Neuronal stem cell (in vitro differentiated cells): ENCODE measurements at regions not wholly inside any gene's neighbourhood (a gene's known extent, or its start where the extent isn't known, plus 50 kb on each side); places are given as distances from the start of the nearest gene placed in this dataset.
A peak's percentile ranks its signal among the peaks of the same experiment; 100 is the strongest.

Source experiments
- DNase-seq: peaks from one replicate; pipeline ENCODE4 v3.0.0-alpha.2; 2013; ENCODE audit warnings: low spot score
- H2AFZ ChIP-seq: one replicate; pipeline ENCODE4 v1.6.1; 2013; ENCODE audit warnings: mild to moderate bottlenecking, low read length, inconsistent platforms
- H2AK5ac ChIP-seq: 2 replicates; pipeline ENCODE4 v1.6.1; 2013; ENCODE audit warnings: low read depth, mild to moderate bottlenecking, inconsistent platforms, low read length, moderate library complexity, mixed read lengths
- H2BK120ac ChIP-seq: 2 replicates; pipeline ENCODE4 v1.6.1; 2013; ENCODE audit warnings: low read depth, mild to moderate bottlenecking, inconsistent platforms, low read length, moderate library complexity, mixed read lengths
- H2BK12ac ChIP-seq: one replicate; pipeline ENCODE4 v1.6.1; 2013; ENCODE audit warnings: low read length, inconsistent platforms
- H2BK15ac ChIP-seq: 2 replicates; pipeline ENCODE4 v1.6.1; 2013; ENCODE audit warnings: mild to moderate bottlenecking, low read length, inconsistent platforms, mixed read lengths
- H2BK5ac ChIP-seq: one replicate; pipeline ENCODE4 v1.6.1; 2013; ENCODE audit warnings: inconsistent platforms, mild to moderate bottlenecking, low read length, moderate library complexity
- H3K14ac ChIP-seq: one replicate; pipeline ENCODE4 v1.6.1; 2013; ENCODE audit warnings: low read length, inconsistent platforms
- H3K18ac ChIP-seq: 2 replicates; pipeline ENCODE4 v1.6.1; 2013; ENCODE audit warnings: low read length, inconsistent platforms
- H3K23ac ChIP-seq: 2 replicates; pipeline ENCODE4 v1.6.1; 2013; ENCODE audit warnings: low read depth, mild to moderate bottlenecking, mixed read lengths, low read length, inconsistent platforms; ENCODE audit not compliant: poor library complexity
- H3K27ac ChIP-seq: replicated peaks from 3 replicates; pipeline ENCODE4 v1.5.1; 2013; ENCODE audit warnings: low read length, inconsistent platforms
- H3K27me3 ChIP-seq, 3 experiments: 2 replicates each; pipeline ENCODE4 v1.6.1; 2013; ENCODE audit warnings: low read length in 3 of 3, mild to moderate bottlenecking in 2 of 3, inconsistent platforms in 1 of 3, low read depth in 1 of 3, mixed read lengths in 1 of 3, moderate library complexity in 1 of 3; ENCODE audit not compliant: control insufficient read depth in 3 of 3, insufficient read depth in 3 of 3
- H3K36me3 ChIP-seq, 2 donors: replicated peaks in 1 of 2; 2 replicates each; pipeline ENCODE4 v1.6.1; 2013; ENCODE audit warnings: low read length in 2 of 2; ENCODE audit not compliant: control insufficient read depth in 2 of 2, insufficient read depth in 2 of 2
- H3K4ac ChIP-seq: 2 replicates; pipeline ENCODE4 v1.6.1; 2013; ENCODE audit warnings: inconsistent platforms, mild to moderate bottlenecking, low read length, moderate library complexity
- H3K4me1 ChIP-seq, 2 donors: 1 replicate in 1 of 2; 2 replicates in 1 of 2; pipeline ENCODE4 v1.6.1; 2013; ENCODE audit warnings: low read length in 2 of 2, low read depth in 1 of 2; ENCODE audit not compliant: control insufficient read depth in 2 of 2, insufficient read depth in 1 of 2
- H3K4me2 ChIP-seq: one replicate; pipeline ENCODE4 v1.6.1; 2013; ENCODE audit warnings: mild to moderate bottlenecking, low read length, inconsistent platforms; ENCODE audit not compliant: insufficient read depth, poor library complexity, severe bottlenecking
- H3K4me3 ChIP-seq, 2 donors: 2 replicates each; pipeline ENCODE4 v1.5.1; 2013; ENCODE audit warnings: low read length in 2 of 2, mild to moderate bottlenecking in 2 of 2, inconsistent platforms in 1 of 2, moderate library complexity in 1 of 2
- H3K79me1 ChIP-seq: one replicate; pipeline ENCODE4 v1.6.1; 2013; ENCODE audit warnings: low read depth, mild to moderate bottlenecking, inconsistent platforms, low read length, moderate library complexity
- H3K9ac ChIP-seq: one replicate; pipeline ENCODE4 v1.6.1; 2013; ENCODE audit warnings: mild to moderate bottlenecking, low read depth, low read length, inconsistent platforms; ENCODE audit not compliant: poor library complexity
- H3K9me3 ChIP-seq, 2 donors: replicated peaks in 1 of 2; 2 replicates each; pipeline versions ENCODE3 to v1.6.1; 2013; ENCODE audit warnings: low read length in 2 of 2, mild to moderate bottlenecking in 2 of 2, inconsistent platforms in 1 of 2, low read depth in 1 of 2, mixed read lengths in 1 of 2, moderate library complexity in 1 of 2; ENCODE audit not compliant: control insufficient read depth in 2 of 2, insufficient read depth in 1 of 2
- H4K8ac ChIP-seq: one replicate; pipeline ENCODE4 v1.6.1; 2013; ENCODE audit warnings: low read depth, mild to moderate bottlenecking, inconsistent platforms, low read length, moderate library complexity
- H4K91ac ChIP-seq: one replicate; pipeline ENCODE4 v1.6.1; 2013; ENCODE audit warnings: low read length, low read depth, mild to moderate bottlenecking, inconsistent platforms; ENCODE audit not compliant: poor library complexity
- WGBS, 2 donors: extraction: QIAGEN DNeasy Blood & Tissue Kit; methylation state at CpG; one replicate each; pipeline ENCODE4 v1.1.7; 2013; ENCODE audit warnings: missing lambda C conversion rate in 2 of 2, mixed read lengths in 1 of 2; ENCODE audit not compliant: insufficient read length in 2 of 2, insufficient replicate concordance in 1 of 2; ENCODE audit errors: extremely low coverage in 2 of 2; 5-methylcytosine and 5-hydroxymethylcytosine counted together

GRCh38 chr13:86378628-86379027, 579.4 kb upstream of the SLITRK6 start:
- Histone ChIP-seq H4K8ac (no peak overlapping the region), H3K23ac (no peak overlapping the region), H3K9ac (no peak overlapping the region), H3K14ac (no peak overlapping the region), H2BK15ac (no peak overlapping the region), H2AFZ (no peak overlapping the region), H3K27me3 (no peaks in the 10 kb centered on the region), H3K9me3 (peaks cover 0 to 3% of the 10 kb centered on the region in 2 donors), H2BK12ac (no peak overlapping the region), H4K91ac (no peak overlapping the region), H3K4me2 (no peak overlapping the region), H3K4me3 (no peak overlapping the region), H3K4ac (no peak overlapping the region), H3K79me1 (no peaks in the 10 kb centered on the region), H2BK5ac (no peak overlapping the region), H3K27ac (no peak overlapping the region), H3K4me1 (no peaks in the 10 kb centered on the region), H3K36me3 (no peaks in the 10 kb centered on the region), H2AK5ac (no peak overlapping the region), H3K18ac (no peak overlapping the region), H2BK120ac (no peak overlapping the region)
- no CpG with 5 or more reads among the region's 2 CpGs for WGBS, 2 donors
- no peak for DNase-seq

DNA sequence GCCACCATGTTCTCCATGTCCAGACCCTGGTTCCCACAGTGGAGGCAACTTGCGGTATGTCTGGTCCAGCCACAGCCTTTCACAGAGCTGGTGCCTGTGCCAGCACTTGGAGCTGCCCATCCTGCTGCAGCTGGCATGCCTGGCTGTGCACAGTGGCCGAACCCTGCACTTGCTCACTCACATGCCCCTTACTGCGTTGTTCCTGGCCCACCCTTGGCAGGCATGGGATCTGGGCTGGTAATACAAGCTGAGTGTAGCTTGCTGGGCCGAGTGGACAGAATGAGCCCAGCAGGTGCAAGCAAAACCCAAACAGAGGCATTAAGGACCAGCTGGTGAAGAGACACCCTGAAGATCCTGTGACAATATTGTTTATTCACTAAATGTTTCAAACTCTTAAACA, 583.9 kb upstream of the SLITRK6 start:
- H3K4me3 ChIP-seq = no peak overlapping the region
- H3K4me1 ChIP-seq = no peaks in the 10 kb centered on the region
- H3K9me3 ChIP-seq = peaks cover 0 to 3% of the 10 kb centered on the region in 2 donors

GRCh38 chr13:86383561-86383960, 584.3 kb upstream of the SLITRK6 start:
- Histone ChIP-seq H3K79me1 (no peaks in the 10 kb centered on the region), H2BK120ac (no peak overlapping the region), H3K4me2 (no peak overlapping the region), H3K18ac (no peak overlapping the region), H3K23ac (no peak overlapping the region), H3K4ac (no peak overlapping the region), H3K9me3 (peaks cover 0 to 3% of the 10 kb centered on the region in 2 donors), H2AK5ac (no peak overlapping the region), H3K14ac (no peak overlapping the region), H3K27me3 (no peaks in the 10 kb centered on the region), H3K4me3 (no peak overlapping the region), H2AFZ (no peak overlapping the region), H4K8ac (no peak overlapping the region), H2BK12ac (no peak overlapping the region), H2BK15ac (no peak overlapping the region), H3K9ac (no peak overlapping the region), H2BK5ac (no peak overlapping the region), H3K27ac (no peak overlapping the region), H3K36me3 (no peaks in the 10 kb centered on the region), H4K91ac (no peak overlapping the region), H3K4me1 (no peaks in the 10 kb centered on the region)
- no peak for DNase-seq
- no CpG with 5 or more reads among the region's 2 CpGs for WGBS, 2 donors

More for the DNA sequence above, 583.9 kb upstream of the SLITRK6 start:
- no peaks in the 10 kb centered on the region for H3K36me3 ChIP-seq
- DNase-seq = no peak
- peak overlapping the region; percentile 94 for H3K18ac ChIP-seq
- no peak overlapping the region for H2BK120ac ChIP-seq
- H3K23ac ChIP-seq = peak overlapping the region; percentile 10
- no peak overlapping the region for H3K4ac ChIP-seq
- H2BK12ac ChIP-seq = peak overlapping the region; percentile 46
- H2BK15ac ChIP-seq = no peak overlapping the region
- H3K14ac ChIP-seq = peak overlapping the region; percentile 71
- H3K79me1 ChIP-seq = no peaks in the 10 kb centered on the region
- no peak overlapping the region for H4K8ac ChIP-seq
- H4K91ac ChIP-seq = no peak overlapping the region
- H3K9ac ChIP-seq = no peak overlapping the region
- peak overlapping the region; percentile 74 for H2AK5ac ChIP-seq
- H3K27me3 ChIP-seq = no peaks in the 10 kb centered on the region
- WGBS, 2 donors = no CpG with 5 or more reads among the region's 4 CpGs
- no peak overlapping the region for H2BK5ac ChIP-seq
- H3K27ac ChIP-seq = no peak overlapping the region
- no peak overlapping the region for H3K4me2 ChIP-seq
- no peak overlapping the region for H2AFZ ChIP-seq

DNA sequence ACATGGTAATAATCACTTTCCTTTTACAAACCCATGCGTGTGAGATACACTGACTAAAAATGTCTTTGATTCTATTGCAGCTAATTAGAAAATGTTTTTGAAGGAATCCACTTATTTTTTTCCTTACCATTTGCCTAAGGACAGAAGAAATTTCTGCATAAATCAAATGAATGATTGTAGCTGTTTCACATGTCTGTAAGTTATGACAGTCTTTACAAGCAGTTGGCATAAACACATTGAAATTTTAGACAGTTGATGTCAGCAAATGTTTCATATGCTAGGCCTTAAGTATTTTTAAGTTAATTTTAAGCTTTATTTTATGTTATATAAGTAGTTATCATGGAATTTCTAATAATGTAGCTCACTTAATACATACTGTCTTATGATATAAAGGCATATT, 598.4 kb upstream of the SLITRK6 start:
- H3K79me1 ChIP-seq = no peaks in the 10 kb centered on the region
- no peaks in the 10 kb centered on the region for H3K9me3 ChIP-seq
- H2AFZ ChIP-seq = no peak overlapping the region
- no peaks in the 10 kb centered on the region for H3K27me3 ChIP-seq
- H2BK15ac ChIP-seq = no peak overlapping the region
- no peak overlapping the region for H3K23ac ChIP-seq
- no CpG with 5 or more reads among the region's 1 CpG for WGBS, 2 donors
- no peak overlapping the region for H3K4me2 ChIP-seq
- no peak overlapping the region for H2BK12ac ChIP-seq
- H4K91ac ChIP-seq = no peak overlapping the region
- H4K8ac ChIP-seq = no peak overlapping the region
- no peak overlapping the region for H3K4me3 ChIP-seq
- no peak overlapping the region for H3K27ac ChIP-seq
- H3K9ac ChIP-seq = no peak overlapping the region
- no peaks in the 10 kb centered on the region for H3K4me1 ChIP-seq
- H3K4ac ChIP-seq = no peak overlapping the region
- no peak for DNase-seq
- H3K14ac ChIP-seq = no peak overlapping the region
- no peaks in the 10 kb centered on the region for H3K36me3 ChIP-seq
- no peak overlapping the region for H2BK5ac ChIP-seq
- no peak overlapping the region for H2BK120ac ChIP-seq
- no peak overlapping the region for H3K18ac ChIP-seq
- H2AK5ac ChIP-seq = no peak overlapping the region
